Uterus (tissue), 3 donors: ENCODE measurements at regions not wholly inside any gene's neighbourhood (a gene's known extent, or its start where the extent isn't known, plus 50 kb on each side); places are given as distances from the start of the nearest gene placed in this dataset.
A peak's percentile ranks its signal among the peaks of the same experiment; 100 is the strongest.

ENCODE experiments used
- DNase-seq, 2 donors: peaks; one replicate each; pipeline ENCODE4 v3.0.0-alpha.2; 2019 to 2020
- H3K27ac ChIP-seq, 2 donors: fragments of 200-600 bp; sonication (generic); 1 replicate in 1 of 2; 2 replicates in 1 of 2; pipeline ENCODE4 v1.5.1; 2016 to 2018
- H3K27me3 ChIP-seq, 2 donors: fragments of 200-600 bp; sonication (generic); one replicate each; pipeline ENCODE4 v1.5.1; 2018 to 2019; ENCODE audit warnings: control low read depth in 1 of 2
- H3K36me3 ChIP-seq, 2 donors: fragments of 200-600 bp; sonication (generic); one replicate each; pipeline ENCODE4 v1.5.1; 2019; ENCODE audit warnings: control low read depth in 1 of 2
- H3K4me1 ChIP-seq, 2 donors: fragments of 200-600 bp; sonication (generic); one replicate each; pipeline ENCODE4 v1.5.1; 2018 to 2019; ENCODE audit warnings: control low read depth in 1 of 2
- H3K4me3 ChIP-seq, 2 donors: fragments of 200-600 bp; sonication (generic); 1 replicate in 1 of 2; 2 replicates in 1 of 2; pipeline ENCODE4 v1.5.1; 2018 to 2019; ENCODE audit warnings: mild to moderate bottlenecking in 1 of 2
- H3K9me3 ChIP-seq, 2 donors: fragments of 200-600 bp; sonication (generic); one replicate each; pipeline ENCODE4 v1.5.1; 2019; ENCODE audit warnings: control low read depth in 1 of 2
- POLR2A ChIP-seq, 2 donors: fragments of 450-650 bp; IDR thresholded peaks; one replicate each; pipeline ENCODE4 v1.6.1; 2016; ENCODE audit warnings: antibody characterized with exemption in 2 of 2, mild to moderate bottlenecking in 1 of 2, moderate library complexity in 1 of 2
- intact Hi-C: fragments of 100-400 bp; cut with DNase I; formaldehyde crosslinking; loops from one replicate; pipeline ENCODE4 v1.15.1; 2023; ENCODE audit warnings: low total_unique reads
- TF ChIP-seq, protein P1 (sequence below), 4 experiments: fragments of 200-600 bp in 2 of 4; fragments of 450-650 bp in 2 of 4; sonication (generic) in 2 of 4; IDR thresholded peaks; one replicate each; pipeline ENCODE4 v1.5.1; 2016 to 2019; ENCODE audit warnings: antibody characterized with exemption in 4 of 4, mild to moderate bottlenecking in 2 of 4, moderate library complexity in 1 of 4
- donor health status: DM: yes; HTN: yes; CAD: no.

DNA sequence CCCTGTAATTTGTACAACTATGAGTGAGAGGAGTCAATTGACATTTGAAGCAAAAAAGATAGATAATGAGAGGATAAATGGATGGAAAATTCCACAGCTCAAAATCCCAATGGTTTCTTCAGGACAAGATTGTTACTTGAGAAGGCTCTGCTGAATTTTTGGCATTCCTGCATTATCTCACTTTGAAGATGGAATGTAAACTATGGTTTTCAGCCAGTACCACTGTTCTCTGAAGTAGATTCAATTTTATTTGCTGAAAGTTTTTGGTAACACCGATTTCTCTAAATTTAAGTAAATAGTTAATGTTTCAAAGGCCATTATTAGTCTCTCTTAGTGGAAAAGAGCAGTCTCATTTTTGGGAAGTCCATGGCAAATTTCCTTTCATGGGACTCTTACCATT is 121.9 kb upstream of the SLC38A2 start:
- no peak overlapping the region for H3K4me3 ChIP-seq
- H3K9me3 ChIP-seq, result no peaks in the 10 kb centered on the region
- no peak for DNase-seq
- H3K36me3 ChIP-seq, result no peaks in the 10 kb centered on the region
- TF ChIP-seq, protein P1, sequence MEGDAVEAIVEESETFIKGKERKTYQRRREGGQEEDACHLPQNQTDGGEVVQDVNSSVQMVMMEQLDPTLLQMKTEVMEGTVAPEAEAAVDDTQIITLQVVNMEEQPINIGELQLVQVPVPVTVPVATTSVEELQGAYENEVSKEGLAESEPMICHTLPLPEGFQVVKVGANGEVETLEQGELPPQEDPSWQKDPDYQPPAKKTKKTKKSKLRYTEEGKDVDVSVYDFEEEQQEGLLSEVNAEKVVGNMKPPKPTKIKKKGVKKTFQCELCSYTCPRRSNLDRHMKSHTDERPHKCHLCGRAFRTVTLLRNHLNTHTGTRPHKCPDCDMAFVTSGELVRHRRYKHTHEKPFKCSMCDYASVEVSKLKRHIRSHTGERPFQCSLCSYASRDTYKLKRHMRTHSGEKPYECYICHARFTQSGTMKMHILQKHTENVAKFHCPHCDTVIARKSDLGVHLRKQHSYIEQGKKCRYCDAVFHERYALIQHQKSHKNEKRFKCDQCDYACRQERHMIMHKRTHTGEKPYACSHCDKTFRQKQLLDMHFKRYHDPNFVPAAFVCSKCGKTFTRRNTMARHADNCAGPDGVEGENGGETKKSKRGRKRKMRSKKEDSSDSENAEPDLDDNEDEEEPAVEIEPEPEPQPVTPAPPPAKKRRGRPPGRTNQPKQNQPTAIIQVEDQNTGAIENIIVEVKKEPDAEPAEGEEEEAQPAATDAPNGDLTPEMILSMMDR (IDR thresholded peaks at IDR 0.05), result no peak
- TF ChIP-seq POLR2A (IDR thresholded peaks at IDR 0.05), result no peak
- intact Hi-C loops, result no loop called here
- H3K4me1 ChIP-seq, result no peaks in the 10 kb centered on the region
- peak overlapping the region; percentile 17 to 67 for H3K27ac ChIP-seq
- no peaks in the 10 kb centered on the region for H3K27me3 ChIP-seq

DNA sequence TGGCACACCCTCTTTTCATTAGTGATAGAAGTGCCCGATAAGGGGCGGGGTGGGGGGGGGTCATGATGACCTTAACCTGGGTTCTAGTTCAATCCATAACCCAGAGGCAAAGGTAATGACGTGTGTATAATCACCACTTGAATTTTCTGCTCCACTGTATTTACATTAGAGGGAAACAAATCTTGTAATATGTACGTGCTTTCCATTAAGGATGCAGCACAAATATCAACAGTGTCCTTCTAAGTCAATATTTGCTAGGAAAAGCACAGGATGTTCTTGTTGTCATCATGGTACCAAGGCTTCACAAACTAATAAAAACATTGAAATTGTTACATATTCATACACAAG is 121.2 kb upstream of the SLC38A2 start:
- DNase-seq, result no peak
- TF ChIP-seq, protein P1 (IDR thresholded peaks at IDR 0.05), result no peak
- TF ChIP-seq POLR2A (IDR thresholded peaks at IDR 0.05), result no peak
- Histone ChIP-seq H3K36me3 (no peaks in the 10 kb centered on the region), H3K4me1 (no peaks in the 10 kb centered on the region), H3K9me3 (no peaks in the 10 kb centered on the region), H3K4me3 (no peak overlapping the region), H3K27ac (peak overlapping the region; percentile 21 to 67), H3K27me3 (no peaks in the 10 kb centered on the region)
- intact Hi-C loops, result no loop called here

DNA sequence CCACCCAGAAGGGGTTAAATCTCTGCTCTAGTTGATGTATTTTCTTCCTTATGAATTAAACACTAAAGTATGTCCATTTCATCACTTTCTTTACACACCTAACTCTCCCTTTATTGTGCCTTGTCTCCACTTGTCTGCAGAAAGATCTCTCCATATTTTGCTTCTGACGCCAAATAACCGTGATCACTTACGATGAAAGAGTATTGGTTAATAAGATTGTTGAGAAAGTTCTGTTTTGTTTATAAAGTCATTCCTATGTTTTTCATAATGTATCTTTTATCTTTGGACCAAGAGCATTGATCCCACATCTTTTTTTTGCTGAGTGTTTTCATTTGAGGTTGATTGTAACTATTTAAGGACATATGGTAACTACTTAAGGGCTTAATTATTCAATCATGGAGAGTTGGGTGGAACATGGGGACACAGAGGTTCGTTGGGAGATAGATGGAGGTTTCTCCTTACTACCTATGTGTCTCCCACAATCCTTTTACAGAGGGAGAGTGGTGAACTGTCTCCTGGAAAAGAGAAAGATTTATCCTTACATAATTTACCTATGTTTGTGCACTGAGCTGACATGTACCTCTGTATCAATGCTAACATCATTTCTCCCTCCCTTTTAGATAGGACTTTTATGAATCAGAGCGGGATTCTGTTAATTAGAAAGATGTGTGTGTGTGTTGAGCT is 120.7 kb upstream of the SLC38A2 start:
- peak overlapping the region; percentile 21 to 67 for H3K27ac ChIP-seq
- H3K27me3 ChIP-seq, result no peaks in the 10 kb centered on the region
- intact Hi-C loops, result no loop called here
- no peaks in the 10 kb centered on the region for H3K36me3 ChIP-seq
- TF ChIP-seq, protein P1 (IDR thresholded peaks at IDR 0.05), result no peak
- TF ChIP-seq POLR2A (IDR thresholded peaks at IDR 0.05), result no peak
- H3K9me3 ChIP-seq, result no peaks in the 10 kb centered on the region
- H3K4me3 ChIP-seq, result no peak overlapping the region
- DNase-seq, result no peak
- no peaks in the 10 kb centered on the region for H3K4me1 ChIP-seq

DNA sequence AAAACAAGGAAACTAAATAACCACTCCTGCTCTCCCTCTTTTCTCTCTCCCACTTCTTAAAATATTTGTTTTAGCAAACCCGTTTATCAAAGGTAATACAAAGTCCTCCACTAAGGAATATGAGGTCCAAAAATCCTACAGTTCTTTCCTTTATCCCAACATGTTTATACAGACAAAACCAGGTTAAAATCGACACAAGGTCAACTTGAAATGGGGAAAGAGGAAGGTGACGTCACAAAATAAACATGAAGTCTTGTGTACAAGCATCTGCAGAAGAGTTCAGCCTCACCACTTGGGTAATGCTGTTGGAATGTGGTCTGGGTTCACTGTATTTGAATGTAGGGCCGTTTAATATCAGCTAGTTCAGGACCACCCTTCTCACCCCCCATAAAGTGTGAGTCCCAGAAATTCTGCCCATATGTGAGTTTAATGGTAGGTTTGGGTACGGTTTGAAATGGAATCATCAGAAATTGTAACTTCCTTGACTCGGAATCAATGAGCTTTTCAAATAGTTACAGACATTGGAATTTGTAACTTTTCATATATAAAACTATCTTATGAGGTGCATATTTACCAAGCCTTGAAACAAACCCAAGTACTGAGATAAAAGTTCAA is 120.0 kb upstream of the SLC38A2 start:
- intact Hi-C loops, result no loop called here
- H3K27me3 ChIP-seq, result no peaks in the 10 kb centered on the region
- DNase-seq, result no peak
- no peaks in the 10 kb centered on the region for H3K4me1 ChIP-seq
- no peaks in the 10 kb centered on the region for H3K36me3 ChIP-seq
- H3K9me3 ChIP-seq, result no peaks in the 10 kb centered on the region
- no peak for TF ChIP-seq POLR2A (IDR thresholded peaks at IDR 0.05)
- TF ChIP-seq, protein P1 (IDR thresholded peaks at IDR 0.05), result no peak
- peak overlapping the region in 1 of 2 donors; percentile 67 for H3K27ac ChIP-seq
- H3K4me3 ChIP-seq, result no peak overlapping the region

DNA sequence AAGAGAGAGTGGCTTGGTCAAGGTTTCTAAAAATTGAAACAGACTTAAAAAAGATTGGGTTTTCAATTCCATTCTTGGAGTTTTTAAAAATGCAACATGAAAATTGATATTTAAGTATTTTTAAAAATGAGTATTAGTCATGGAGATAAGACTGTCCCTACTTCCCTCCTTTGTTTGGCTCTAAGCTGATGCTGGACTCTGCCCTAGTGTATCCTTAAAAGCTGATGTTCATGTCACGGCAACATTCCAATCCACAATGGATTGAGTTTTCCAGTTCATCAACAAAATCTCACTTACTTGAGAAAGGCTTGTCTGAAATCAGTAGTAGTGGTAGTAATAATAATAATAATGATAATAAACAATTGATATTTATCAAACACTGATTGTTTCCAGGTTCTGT is 119.0 kb upstream of the SLC38A2 start:
- no peak for DNase-seq
- no peaks in the 10 kb centered on the region for H3K36me3 ChIP-seq
- no peak for TF ChIP-seq POLR2A (IDR thresholded peaks at IDR 0.05)
- TF ChIP-seq, protein P1 (IDR thresholded peaks at IDR 0.05), result no peak
- H3K4me3 ChIP-seq, result no peak overlapping the region
- H3K27ac ChIP-seq, result no peak overlapping the region
- intact Hi-C loops, result no loop called here
- H3K9me3 ChIP-seq, result no peaks in the 10 kb centered on the region
- H3K4me1 ChIP-seq, result no peaks in the 10 kb centered on the region
- no peaks in the 10 kb centered on the region for H3K27me3 ChIP-seq
